Body of pancreas (tissue), 4 donors: ENCODE measurements at regions not wholly inside any gene's neighbourhood (a gene's known extent, or its start where the extent isn't known, plus 50 kb on each side); places are given as distances from the start of the nearest gene placed in this dataset.

Source experiments
- CTCF ChIP-seq, 7 experiments: fragments of 450-650 bp in 4 of 7; fragments of 200-600 bp in 3 of 7; sonication (generic) in 3 of 7; IDR thresholded peaks; one replicate each; pipeline ENCODE4 v1.5.1; 2016 to 2019; ENCODE audit warnings: antibody characterized with exemption in 7 of 7
- POLR2A ChIP-seq, 3 donors: fragments of 450-650 bp; IDR thresholded peaks; one replicate each; pipeline ENCODE4 v1.6.1; 2016; ENCODE audit warnings: antibody characterized with exemption in 3 of 3, mild to moderate bottlenecking in 2 of 3

- TF ChIP-seq CTCF (IDR thresholded peaks at IDR 0.05), result no peak
- TF ChIP-seq POLR2A (IDR thresholded peaks at IDR 0.05), result no peak
Measured at GRCh38 chr5:98651715-98652114, 121.7 kb upstream of the RGMB start.
